ENCODE measurements at regions not wholly inside any gene's neighbourhood (a gene's known extent, or its start where the extent isn't known, plus 50 kb on each side); places are given as distances from the start of the nearest gene placed in this dataset.

DNA sequence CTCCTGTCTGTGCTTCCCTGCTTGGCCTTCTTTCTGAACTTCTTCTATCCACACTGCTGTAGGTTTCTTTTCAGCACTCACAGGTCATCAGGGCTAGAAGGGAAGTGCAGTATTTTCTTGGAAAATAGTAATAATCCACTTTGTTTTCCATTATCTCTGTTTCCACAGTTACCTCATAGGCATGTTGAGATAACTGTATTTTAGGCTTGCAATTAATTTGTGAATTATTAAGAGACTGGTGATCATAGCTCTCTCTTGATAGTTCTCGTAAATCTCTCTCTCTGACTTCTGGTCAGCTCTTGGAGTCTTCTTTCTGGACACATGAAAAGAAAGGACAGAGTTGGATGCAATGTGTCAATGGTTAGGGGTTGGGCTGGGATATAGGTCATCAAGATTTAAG, 243.6 kb upstream of the IGFBP3 start:
- no peaks in the 10 kb centered on the region for H3K36me3 ChIP-seq (replicated peaks in 1 of 2)
- no peak for DNase-seq
- H3K4me3 ChIP-seq = no peak overlapping the region
- 38 to 92% (median 67%) methylated on average over 1 of the region's 1 CpG for WGBS, 4 donors
- intact Hi-C loops (cut with DNase I) = no loop called here
- H3K9me3 ChIP-seq (replicated peaks in 1 of 3) = no peaks in the 10 kb centered on the region
- no peaks in the 10 kb centered on the region for H3K27me3 ChIP-seq
- TF ChIP-seq POLR2A (IDR thresholded peaks at IDR 0.05) (no peak), CTCF (IDR thresholded peaks at IDR 0.05) (no peak)
- H3K4me1 ChIP-seq (replicated peaks in 1 of 2) = no peaks in the 10 kb centered on the region
- no peak overlapping the region for H3K27ac ChIP-seq

- 81 to 100% (median 92%) methylated on average over 1 of the region's 1 CpG for WGBS, 4 donors
- no peaks in the 10 kb centered on the region for H3K4me1 ChIP-seq (replicated peaks in 1 of 2)
- H3K36me3 ChIP-seq (replicated peaks in 1 of 2) = no peaks in the 10 kb centered on the region
- no peaks in the 10 kb centered on the region for H3K27me3 ChIP-seq
- no peak overlapping the region for H3K4me3 ChIP-seq
- no peak for DNase-seq
- intact Hi-C loops (cut with DNase I) = no loop called here
- H3K27ac ChIP-seq = no peak overlapping the region
- TF ChIP-seq CTCF (IDR thresholded peaks at IDR 0.05) = no peak
- TF ChIP-seq POLR2A (IDR thresholded peaks at IDR 0.05) = no peak
- no peaks in the 10 kb centered on the region for H3K9me3 ChIP-seq (replicated peaks in 1 of 3)
Measured at GRCh38 chr7:46163246-46163645, 242.2 kb upstream of the IGFBP3 start.

- no peaks in the 10 kb centered on the region for H3K36me3 ChIP-seq (replicated peaks in 1 of 2)
- 50 to 67% (median 66%) methylated on average over 2 to 3 of the region's 3 CpGs for WGBS, 4 donors
- no peak overlapping the region for H3K4me3 ChIP-seq
- intact Hi-C loops (cut with DNase I) = no loop called here
- no peak overlapping the region for H3K27ac ChIP-seq
- H3K27me3 ChIP-seq = no peaks in the 10 kb centered on the region
- H3K4me1 ChIP-seq (replicated peaks in 1 of 2) = no peaks in the 10 kb centered on the region
- no peaks in the 10 kb centered on the region for H3K9me3 ChIP-seq (replicated peaks in 1 of 3)
- TF ChIP-seq POLR2A (IDR thresholded peaks at IDR 0.05) = no peak
- no peak for TF ChIP-seq CTCF (IDR thresholded peaks at IDR 0.05)
- peak in 4 of 7 donors; percentile 15 to 34 (median 18) for DNase-seq
Measured at GRCh38 chr7:46162609-46163008, 241.5 kb upstream of the IGFBP3 start.

DNA sequence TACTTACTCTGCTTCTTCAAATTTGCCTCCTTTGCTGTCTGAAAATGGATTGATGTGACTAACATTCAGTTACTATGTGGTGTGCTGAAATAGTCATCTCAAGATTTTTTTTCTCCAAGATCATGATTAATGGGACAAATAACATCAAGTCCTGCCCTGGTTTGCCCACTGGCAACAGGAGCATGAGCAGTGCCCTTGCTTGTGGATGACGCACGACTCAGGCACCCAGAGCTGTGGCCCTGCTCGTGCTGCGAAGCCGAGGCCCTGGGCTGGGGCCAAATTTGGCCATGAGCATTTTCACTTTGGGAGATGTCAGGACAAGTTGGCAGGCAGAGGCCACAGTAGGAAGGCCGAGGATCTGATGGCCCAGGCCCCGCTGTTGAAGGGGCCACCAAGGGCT, 239.8 kb upstream of the IGFBP3 start:
- Histone ChIP-seq H3K4me3 (no peak overlapping the region), H3K4me1 (replicated peaks in 1 of 2) (no peaks in the 10 kb centered on the region), H3K9me3 (replicated peaks in 1 of 3) (no peaks in the 10 kb centered on the region), H3K27me3 (no peaks in the 10 kb centered on the region), H3K27ac (no peak overlapping the region), H3K36me3 (replicated peaks in 1 of 2) (no peaks in the 10 kb centered on the region)
- TF ChIP-seq CTCF (IDR thresholded peaks at IDR 0.05) (no peak), POLR2A (IDR thresholded peaks at IDR 0.05) (no peak)
- peak; percentile 59 to 87 (median 79) for DNase-seq
- 50 to 83% (median 64%) methylated on average over 7 of the region's 7 CpGs for WGBS, 4 donors
- intact Hi-C loops (cut with DNase I) = no loop called here

Measured in adrenal gland (tissue), 9 donors.